H1 (cell line): ENCODE measurements at regions not wholly inside any gene's neighbourhood (a gene's known extent, or its start where the extent isn't known, plus 50 kb on each side); places are given as distances from the start of the nearest gene placed in this dataset.

Experiments
- CTCF ChIA-PET: fragments of 300-600 bp; sonication (Branson Sonifier 250); formaldehyde crosslinking; loops from one replicate; lab custom pipeline; 2021; ENCODE audit not compliant: partially characterized antibody; lab: Charles Lee
- POLR2A ChIA-PET: fragments of 300-600 bp; sonication (Branson Sonifier 250); formaldehyde crosslinking; loops from one replicate; lab custom pipeline; 2021; ENCODE audit warnings: inconsistent platforms; ENCODE audit not compliant: partially characterized antibody; lab: Charles Lee
- DNase-seq, 2 experiments: peaks; one replicate each; pipeline versions ENCODE4 v3.0.0 to v3.0.0-alpha.2; 2010 to 2022; ENCODE audit warnings: low spot score in 2 of 2, low read depth in 1 of 2, mixed read lengths in 1 of 2
- FAIRE-seq: peaks from 2 replicates; lab custom pipeline; 2011; peaks lifted over from hg19 to GRCh38; lab: Jason Lieb, UNC
- H2AFZ ChIP-seq: 2 replicates; pipeline ENCODE4 v1.8.1; 2012; ENCODE audit warnings: low read length, inconsistent platforms
- H2AK5ac ChIP-seq: 2 replicates; pipeline ENCODE4 v1.6.1; 2013; ENCODE audit warnings: low read depth, low read length
- H2BK120ac ChIP-seq: replicated peaks from 2 replicates; pipeline ENCODE3; 2013; ENCODE audit warnings: low read depth, low read length, inconsistent platforms
- H2BK12ac ChIP-seq: 2 replicates; pipeline ENCODE4 v1.6.1; 2013; ENCODE audit warnings: low read depth, low read length
- H2BK15ac ChIP-seq: 2 replicates; pipeline ENCODE4 v1.6.1; 2013; ENCODE audit warnings: low read length
- H2BK20ac ChIP-seq: 2 replicates; pipeline ENCODE4 v1.6.1; 2013; ENCODE audit warnings: low read length
- H2BK5ac ChIP-seq: 2 replicates; pipeline ENCODE4 v1.6.1; 2013; ENCODE audit warnings: low read depth, low read length
- H3K14ac ChIP-seq: 2 replicates; pipeline ENCODE4 v1.6.1; 2013; ENCODE audit warnings: inconsistent platforms; ENCODE audit not compliant: insufficient read length
- H3K18ac ChIP-seq: 2 replicates; pipeline ENCODE4 v1.6.1; 2013; ENCODE audit warnings: low read length; ENCODE audit errors: extremely low read depth
- H3K23ac ChIP-seq: 2 replicates; pipeline ENCODE4 v1.6.1; 2013; ENCODE audit warnings: inconsistent platforms; ENCODE audit not compliant: insufficient read length
- H3K23me2 ChIP-seq: 2 replicates; pipeline ENCODE4 v1.6.1; 2013; ENCODE audit warnings: low read depth, low read length
- H3K27ac ChIP-seq: 2 replicates; pipeline ENCODE4 v1.6.1; 2011; ENCODE audit warnings: low read depth, low read length, inconsistent platforms
- H3K27me3 ChIP-seq, 4 experiments: replicated peaks in 1 of 4; 1 replicate in 1 of 4; 2 replicates in 3 of 4; pipeline versions ENCODE4 v1.6.1 to v1.8.1; 2011 to 2013; ENCODE audit warnings: low read length in 3 of 4, mild to moderate bottlenecking in 3 of 4, inconsistent platforms in 2 of 4, mixed read lengths in 2 of 4, moderate library complexity in 1 of 4; ENCODE audit not compliant: control insufficient read depth in 3 of 4, insufficient read depth in 3 of 4; ENCODE audit errors: extremely low read depth in 1 of 4
- H3K36me3 ChIP-seq, 4 experiments: 2 replicates each; pipeline versions ENCODE4 v1.6.1 to v1.8.1; 2011 to 2013; ENCODE audit warnings: mild to moderate bottlenecking in 4 of 4, low read length in 3 of 4, moderate library complexity in 2 of 4, control low read depth in 1 of 4, inconsistent platforms in 1 of 4; ENCODE audit not compliant: insufficient read depth in 4 of 4, control insufficient read depth in 2 of 4
- H3K4ac ChIP-seq: replicated peaks from 2 replicates; pipeline ENCODE3; 2013; ENCODE audit warnings: low read length, low read depth, mixed read lengths, inconsistent platforms; ENCODE audit not compliant: insufficient read length
- H3K4me1 ChIP-seq, 4 experiments: replicated peaks in 1 of 4; 1 replicate in 1 of 4; 2 replicates in 3 of 4; pipeline versions ENCODE4 v1.6.1 to v1.8.1; 2011 to 2013; ENCODE audit warnings: low read length in 3 of 4, inconsistent platforms in 2 of 4, mixed read lengths in 1 of 4; ENCODE audit not compliant: insufficient read depth in 4 of 4, control insufficient read depth in 3 of 4
- H3K4me2 ChIP-seq, 2 experiments: 2 replicates each; pipeline versions ENCODE4 v1.6.1 to v1.8.1; 2011 to 2013; ENCODE audit warnings: low read depth in 2 of 2, low read length in 2 of 2, control low read depth in 1 of 2, inconsistent platforms in 1 of 2, mild to moderate bottlenecking in 1 of 2; ENCODE audit not compliant: insufficient read depth in 1 of 2
- H3K4me3 ChIP-seq, 4 experiments: fragments of 200-600, 300-600 bp in 1 of 4; sonication (generic), shearing (Covaris generic), sonication (Bioruptor Twin) in 1 of 4; 2 replicates each; pipeline versions ENCODE4 v1.5.1 to v1.8.1; 2011 to 2016; ENCODE audit warnings: low read length in 4 of 4, low read depth in 3 of 4, control low read depth in 2 of 4, inconsistent platforms in 2 of 4, mild to moderate bottlenecking in 2 of 4, mixed read lengths in 1 of 4, moderate library complexity in 1 of 4; ENCODE audit not compliant: insufficient read depth in 2 of 4; ENCODE audit errors: extremely low read depth in 1 of 4
- H3K56ac ChIP-seq: replicated peaks from 2 replicates; pipeline ENCODE3; 2013; ENCODE audit warnings: low read depth, mild to moderate bottlenecking, mixed read lengths, low read length, inconsistent platforms; ENCODE audit not compliant: insufficient read length
- H3K79me1 ChIP-seq: 2 replicates; pipeline ENCODE4 v1.6.1; 2013; ENCODE audit warnings: low read depth, low read length, control low read depth
- H3K79me2 ChIP-seq, 2 experiments: 2 replicates each; pipeline versions ENCODE4 v1.6.1 to v1.8.1; 2012 to 2013; ENCODE audit warnings: low read length in 2 of 2, mild to moderate bottlenecking in 2 of 2, inconsistent platforms in 1 of 2; ENCODE audit not compliant: insufficient read depth in 2 of 2, control insufficient read depth in 1 of 2
- H3K9ac ChIP-seq, 4 experiments: replicated peaks in 1 of 4; 1 replicate in 1 of 4; 2 replicates in 3 of 4; pipeline versions ENCODE4 v1.6.1 to v1.8.1; 2011 to 2013; ENCODE audit warnings: low read depth in 3 of 4, low read length in 3 of 4, control low read depth in 2 of 4, mild to moderate bottlenecking in 2 of 4, moderate library complexity in 2 of 4, inconsistent platforms in 1 of 4; ENCODE audit errors: extremely low read depth in 1 of 4
- H3K9me3 ChIP-seq, 2 experiments: 2 replicates each; pipeline versions ENCODE4 v1.6.1 to v1.8.1; 2012 to 2013; ENCODE audit warnings: mild to moderate bottlenecking in 2 of 2, moderate library complexity in 2 of 2, control low read depth in 1 of 2, inconsistent platforms in 1 of 2, low read depth in 1 of 2, low read length in 1 of 2, mixed read lengths in 1 of 2; ENCODE audit not compliant: insufficient read depth in 2 of 2
- H4K20me1 ChIP-seq, 2 experiments: replicated peaks in 1 of 2; 2 replicates each; pipeline versions ENCODE3 to v1.8.1; 2011 to 2013; ENCODE audit warnings: inconsistent platforms in 2 of 2, low read length in 2 of 2, mild to moderate bottlenecking in 1 of 2; ENCODE audit not compliant: insufficient read depth in 2 of 2, control insufficient read depth in 1 of 2
- H4K5ac ChIP-seq: 2 replicates; pipeline ENCODE4 v1.6.1; 2013; ENCODE audit warnings: low read length, low read depth, mixed read lengths, inconsistent platforms; ENCODE audit not compliant: insufficient read length
- H4K8ac ChIP-seq: 2 replicates; pipeline ENCODE4 v1.8.0; 2013; ENCODE audit warnings: mild to moderate bottlenecking, moderate library complexity, low read length, inconsistent platforms; ENCODE audit not compliant: insufficient read depth; ENCODE audit errors: extremely low read depth
- H4K91ac ChIP-seq: replicated peaks from 2 replicates; pipeline ENCODE3; 2013; ENCODE audit warnings: low read length, mixed read lengths, inconsistent platforms; ENCODE audit not compliant: insufficient read length
- ATF3 ChIP-seq: IDR thresholded peaks from 2 replicates; pipeline ENCODE4 v1.6.1; 2011; ENCODE audit warnings: low read depth, mild to moderate bottlenecking, low read length; ENCODE audit not compliant: insufficient read depth
- CHD2 ChIP-seq: IDR thresholded peaks from 2 replicates; pipeline ENCODE4 v1.6.1; 2012; ENCODE audit warnings: low read length, improper control_type of control experiment
- CTBP2 ChIP-seq: IDR thresholded peaks from 2 replicates; pipeline ENCODE4 v1.7.0; 2011; ENCODE audit warnings: borderline replicate concordance, mild to moderate bottlenecking, moderate library complexity, mixed read lengths, low read length; ENCODE audit not compliant: insufficient read depth, insufficient read length
- HDAC2 ChIP-seq, 2 experiments: fragments of 300-600 bp in 1 of 2; sonication (generic) in 1 of 2; IDR thresholded peaks; 2 replicates each; pipeline ENCODE4 v1.6.1; 2011 to 2012; ENCODE audit warnings: low read depth in 2 of 2, low read length in 2 of 2, mild to moderate bottlenecking in 2 of 2, moderate library complexity in 2 of 2, borderline replicate concordance in 1 of 2, inconsistent platforms in 1 of 2
- KDM1A ChIP-seq: fragments of 200-600, 300-600 bp; sonication (generic); IDR thresholded peaks from 2 replicates; pipeline ENCODE4 v1.7.1; 2016; ENCODE audit warnings: mild to moderate bottlenecking, low read length, borderline replicate concordance
- MAFK ChIP-seq: IDR thresholded peaks from 2 replicates; pipeline ENCODE4 v1.6.1; 2012; ENCODE audit warnings: low read depth, mild to moderate bottlenecking, improper control_type of control experiment, low read length
- RNF2 ChIP-seq: fragments of 200-900, 300-1000 bp; sonication (generic); IDR thresholded peaks from 2 replicates; pipeline ENCODE4 v1.7.1; 2016; ENCODE audit warnings: borderline replicate concordance, low read depth, mild to moderate bottlenecking, antibody characterized with exemption, low read length; ENCODE audit not compliant: poor library complexity, severe bottlenecking; ENCODE audit errors: missing control alignments
- RXRA ChIP-seq: IDR thresholded peaks from 2 replicates; pipeline ENCODE4 v1.6.1; 2011; ENCODE audit warnings: low read depth, mild to moderate bottlenecking, low read length, moderate library complexity; ENCODE audit not compliant: insufficient read depth
- SP4 ChIP-seq: IDR thresholded peaks from 2 replicates; pipeline ENCODE4 v1.6.1; 2012; ENCODE audit warnings: low read length, inconsistent platforms
- YY1 ChIP-seq: IDR thresholded peaks from 2 replicates; pipeline ENCODE4 v1.6.1; 2011; ENCODE audit warnings: low read depth, mild to moderate bottlenecking, low read length
- WGBS, 2 experiments: shearing (Covaris generic) in 1 of 2; methylation state at CpG; one replicate each; pipeline versions ENCODE4 v1.1.6 to v1.1.7; 2013 to 2015; ENCODE audit warnings: low lambda C conversion rate in 2 of 2, mixed read lengths in 2 of 2, inconsistent platforms in 1 of 2, low coverage in 1 of 2, missing lambda C conversion rate in 1 of 2; ENCODE audit not compliant: insufficient replicate concordance in 2 of 2, insufficient coverage in 1 of 2, insufficient read length in 1 of 2; ENCODE audit errors: extremely low coverage in 1 of 2, missing lambda C conversion rate in 1 of 2; 5-methylcytosine and 5-hydroxymethylcytosine counted together

DNA sequence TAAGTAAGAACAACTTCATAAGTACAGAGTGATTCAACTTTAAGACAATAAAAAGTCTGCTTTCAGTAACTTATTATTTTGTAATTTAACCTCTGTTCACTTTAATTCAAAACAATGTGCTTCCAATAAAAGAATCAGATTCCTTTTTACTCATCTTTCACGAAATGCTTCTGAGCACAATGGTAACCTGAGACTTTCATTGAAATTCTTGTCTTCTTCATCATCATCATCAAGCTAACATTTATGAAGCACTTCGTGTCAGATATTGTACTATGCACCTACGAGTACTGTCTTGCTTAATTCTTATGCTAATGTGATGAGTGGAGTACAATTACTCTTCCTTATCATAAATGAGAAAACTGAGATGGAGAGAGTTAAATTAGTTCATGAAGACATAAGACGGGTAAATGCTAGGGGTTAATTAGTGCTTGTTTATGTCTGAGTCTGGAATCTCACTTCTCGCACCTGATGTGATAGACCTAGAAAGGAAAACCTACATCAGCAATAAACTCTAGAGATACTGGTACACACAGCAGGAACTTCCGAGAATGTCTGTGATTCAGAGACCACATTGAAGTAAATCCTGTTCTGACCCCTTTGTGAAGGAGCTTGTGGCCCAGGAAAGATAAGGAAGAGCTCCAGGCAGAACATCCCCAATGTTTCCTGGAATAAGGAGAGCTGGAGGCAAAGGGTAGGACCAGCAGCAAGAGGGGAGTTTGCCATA is 227.6 kb upstream of the ETAA1 start:
- no peak overlapping the region for H2BK15ac ChIP-seq
- no peak overlapping the region for H3K4me3 ChIP-seq
- H4K5ac ChIP-seq = no peak overlapping the region
- no peak overlapping the region for H3K4me2 ChIP-seq
- ChIA-PET POLR2A (no interaction called here), CTCF (interaction anchor here (1.0 kb wide), 1 partner anchor 41 kb away, joined by 4 read pairs; no protein-coding TSS in a partner anchor)
- no peak overlapping the region for H2AFZ ChIP-seq
- no peaks in the 10 kb centered on the region for H4K20me1 ChIP-seq
- no peak for TF ChIP-seq CTBP2
- TF ChIP-seq YY1 = no peak
- no peak for TF ChIP-seq KDM1A
- no peak for TF ChIP-seq RXRA
- no peak for TF ChIP-seq MAFK
- no peak for TF ChIP-seq ATF3
- no peak for TF ChIP-seq RNF2
- no peak for TF ChIP-seq SP4
- no peak for TF ChIP-seq HDAC2 (IDR thresholded peaks at IDR 0.05; ENCODE audit: borderline replicate concordance in 1 of 2, low read depth in 2 of 2, low read length in 2 of 2)
- no peak for TF ChIP-seq CHD2
- DNase-seq = no peak
- no peaks in the 10 kb centered on the region for H3K9me3 ChIP-seq
- no peak overlapping the region for H2BK12ac ChIP-seq
- no peak overlapping the region for H4K8ac ChIP-seq
- H2AK5ac ChIP-seq = no peak overlapping the region
- no peak overlapping the region for H3K14ac ChIP-seq
- H3K79me1 ChIP-seq = no peaks in the 10 kb centered on the region
- no peaks in the 10 kb centered on the region for H3K79me2 ChIP-seq
- H3K27me3 ChIP-seq = no peaks in the 10 kb centered on the region
- no peak overlapping the region for H3K27ac ChIP-seq
- H3K56ac ChIP-seq = no peak overlapping the region
- no peak overlapping the region for H2BK5ac ChIP-seq
- H3K9ac ChIP-seq = no peak overlapping the region
- FAIRE-seq = no peak
- 89% methylated on average over 6 of the region's 6 CpGs; no CpG with 5 or more reads in 1 of the 2 experiments for WGBS, 2 experiments
- H3K23me2 ChIP-seq = no peaks in the 10 kb centered on the region
- H3K23ac ChIP-seq = no peak overlapping the region
- H2BK120ac ChIP-seq = no peak overlapping the region
- H3K4ac ChIP-seq = no peak overlapping the region
- no peaks in the 10 kb centered on the region for H3K4me1 ChIP-seq
- no peak overlapping the region for H3K18ac ChIP-seq
- no peak overlapping the region for H4K91ac ChIP-seq
- no peaks in the 10 kb centered on the region for H3K36me3 ChIP-seq
- no peak overlapping the region for H2BK20ac ChIP-seq
